Forelimb muscle (tissue), 1 donor: ENCODE measurements at regions not wholly inside any gene's neighbourhood (a gene's known extent, or its start where the extent isn't known, plus 50 kb on each side); places are given as distances from the start of the nearest gene placed in this dataset.
"Not testable (repeated sequence)": the region's sequence is repeated elsewhere in the genome, so short reads cannot be mapped to it uniquely, and the experiment has no call there.

Source experiments
- DNase-seq: peaks from one replicate; pipeline ENCODE4 v3.0.0-alpha.2; 2013; ENCODE audit warnings: low read depth

DNA sequence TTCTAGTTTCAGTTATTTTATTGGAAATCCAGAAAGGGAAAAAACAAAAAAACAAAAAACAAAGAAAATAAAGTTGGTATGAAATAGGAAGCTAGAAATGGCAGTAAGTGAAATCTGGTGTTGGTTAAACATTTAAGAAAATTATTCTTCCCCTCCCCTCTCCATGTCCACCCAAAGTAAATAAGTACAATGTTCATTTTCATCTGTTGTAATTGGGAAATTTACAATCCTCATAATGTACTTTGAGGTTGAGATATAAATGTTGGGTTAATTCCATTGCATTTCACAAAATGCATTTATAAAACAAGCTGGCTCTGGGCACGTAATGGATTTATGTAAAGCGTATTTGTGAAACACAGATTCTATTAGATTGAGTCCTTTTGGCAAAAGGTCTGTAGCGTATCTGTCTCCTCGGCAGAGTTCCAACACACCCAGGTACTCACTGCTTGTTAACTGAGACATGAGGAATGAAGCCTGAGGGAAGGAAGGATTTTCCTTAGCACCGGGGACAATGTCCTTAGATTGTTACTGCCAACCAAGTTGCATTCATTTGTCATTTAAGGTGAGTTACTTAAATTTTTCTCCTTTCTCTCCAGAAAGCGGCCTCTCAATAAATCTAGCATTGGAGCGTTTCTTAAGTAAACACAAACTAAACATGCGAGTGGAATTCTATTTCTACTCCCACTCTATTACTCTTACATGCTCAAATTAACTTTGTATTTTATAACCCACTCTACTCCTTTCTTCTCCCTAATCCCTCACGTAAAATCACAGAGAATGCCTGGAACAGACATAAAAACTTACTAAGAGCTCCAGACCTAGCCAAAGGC is 912.3 kb upstream of the WWC1 start:
- no peak for DNase-seq

DNA sequence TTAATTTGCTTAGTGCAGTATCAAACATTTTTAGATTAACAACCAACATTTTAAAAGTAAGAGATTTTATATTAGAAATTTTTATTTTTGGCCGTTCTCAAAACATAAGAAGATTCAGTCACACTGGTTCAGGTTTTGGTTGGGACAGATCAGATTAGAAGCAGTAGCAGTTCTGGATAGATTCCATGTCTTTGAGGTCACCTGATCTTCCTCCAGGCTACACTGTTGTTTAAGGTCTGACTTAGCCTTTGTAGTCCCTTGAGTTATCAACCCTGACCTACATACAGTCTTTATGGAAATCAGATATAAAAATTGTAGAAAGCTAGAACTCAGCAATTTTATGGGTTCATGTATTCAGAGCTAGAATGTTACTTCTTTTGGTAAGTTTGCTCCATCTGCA is 910.0 kb upstream of the WWC1 start:
- no peak for DNase-seq

DNA sequence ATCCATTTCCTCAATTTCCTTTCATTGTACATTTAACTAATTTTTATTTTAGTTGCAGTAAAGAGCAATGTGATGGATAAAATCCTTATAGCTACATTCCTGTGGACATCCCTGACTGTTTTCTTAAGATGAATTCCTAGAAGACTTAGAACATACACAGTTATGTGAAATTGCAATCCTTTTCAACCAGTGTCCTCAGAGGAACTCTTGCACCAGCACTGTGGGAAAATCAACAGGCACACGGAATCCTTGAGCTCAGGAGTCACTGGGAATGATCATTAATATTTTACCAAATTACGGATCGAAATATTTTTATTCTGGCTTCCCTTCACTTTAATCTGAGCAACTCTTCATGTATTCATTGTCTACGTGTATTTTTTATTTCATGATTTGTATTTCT is 901.9 kb upstream of the WWC1 start:
- DNase-seq = no peak

DNA sequence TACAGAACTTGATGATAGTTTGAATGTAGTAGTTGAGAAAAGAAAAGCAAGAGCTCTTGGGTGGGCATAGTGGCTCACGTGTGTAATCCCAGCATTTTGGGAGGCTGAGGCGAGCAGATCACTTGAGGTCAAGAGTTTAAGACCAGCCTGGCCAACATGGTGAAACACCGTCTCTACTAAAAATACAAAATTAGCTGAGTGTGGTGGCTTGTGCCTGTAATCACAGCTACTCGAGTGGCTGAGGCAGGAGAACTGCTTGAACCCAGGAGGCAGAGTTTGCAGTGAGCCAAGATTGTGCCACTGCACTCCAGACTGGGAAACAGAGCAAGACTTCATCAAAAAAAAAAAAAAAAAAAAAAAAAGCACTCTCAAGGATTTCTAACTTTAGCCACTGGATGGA is 900.2 kb upstream of the WWC1 start:
- DNase-seq = not testable (repeated sequence)

DNA sequence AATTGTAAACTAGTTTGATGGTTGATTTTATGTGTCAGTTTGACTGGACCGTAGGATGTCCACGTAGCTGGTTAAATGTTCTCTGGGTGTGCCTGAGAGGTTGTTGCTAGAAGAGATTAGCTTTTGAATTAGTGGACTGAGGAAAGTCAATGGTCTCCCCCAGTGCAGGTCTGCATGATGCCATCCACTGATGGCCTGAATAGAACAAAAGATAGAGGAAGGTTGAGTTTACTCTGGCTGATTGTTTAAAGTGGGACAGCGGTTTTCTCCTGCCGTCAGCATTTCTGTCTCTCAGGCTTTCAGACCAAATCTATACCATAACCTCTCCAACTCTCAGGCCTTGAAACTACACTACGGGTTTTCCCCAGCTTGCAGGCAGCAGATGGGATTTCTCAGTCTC is 899.2 kb upstream of the WWC1 start:
- DNase-seq = no peak

DNA sequence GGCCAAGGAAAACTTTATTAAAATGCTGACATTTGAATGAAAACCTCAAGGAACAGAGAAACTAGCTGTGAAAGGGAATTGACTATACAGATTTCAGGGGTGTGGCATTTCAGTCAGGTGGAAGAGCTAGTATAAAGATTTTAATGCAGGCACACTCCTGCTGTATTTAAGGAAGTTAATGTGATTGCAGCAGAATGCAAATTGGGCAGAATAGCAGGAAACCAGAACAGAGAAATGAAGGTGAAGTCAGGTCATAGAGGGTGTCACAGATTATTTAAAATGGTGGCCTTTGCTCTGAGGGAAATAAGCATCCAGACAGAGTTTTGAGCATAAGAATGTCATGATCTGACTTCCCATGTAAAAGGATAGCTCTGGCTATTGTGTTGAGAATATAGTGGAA is 898.1 kb upstream of the WWC1 start:
- no peak for DNase-seq

DNA sequence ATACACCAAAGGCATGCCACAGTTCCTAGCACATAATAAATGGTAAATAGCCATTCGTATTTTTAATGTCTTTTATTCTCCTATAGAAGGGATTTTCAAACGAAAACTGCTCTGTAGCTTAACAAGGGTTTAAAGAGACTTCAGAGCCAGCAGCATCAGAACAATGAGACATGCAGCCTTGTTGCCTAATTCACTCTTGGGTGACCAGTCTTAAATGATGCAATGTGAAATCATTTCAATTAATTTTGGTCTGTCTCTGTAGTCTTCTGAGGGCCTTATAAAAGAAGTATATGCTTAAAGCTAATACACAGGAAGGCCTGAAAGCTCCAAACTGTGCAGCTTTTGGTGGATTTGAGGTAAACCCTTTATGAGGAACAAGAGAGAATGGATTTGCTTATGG is 888.8 kb upstream of the WWC1 start:
- DNase-seq = no peak

DNA sequence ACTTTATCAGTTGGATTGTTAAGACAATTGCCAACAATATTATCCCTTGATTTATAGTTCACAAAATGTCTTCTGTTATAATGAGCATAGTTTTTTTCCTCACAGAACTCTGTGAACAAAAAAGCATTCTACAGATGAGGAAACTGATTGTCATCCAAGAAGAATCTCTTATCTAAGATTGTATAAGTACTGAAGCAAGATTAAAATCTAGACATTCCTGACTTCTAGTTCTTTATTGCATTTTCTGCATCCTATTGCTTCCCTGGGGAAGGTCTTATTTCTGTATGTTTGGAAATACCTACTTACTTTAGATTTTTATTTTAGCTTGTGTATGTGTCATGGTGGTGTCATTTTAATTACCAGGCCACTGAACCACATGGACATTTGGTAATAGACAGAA is 884.9 kb upstream of the WWC1 start:
- no peak for DNase-seq

DNA sequence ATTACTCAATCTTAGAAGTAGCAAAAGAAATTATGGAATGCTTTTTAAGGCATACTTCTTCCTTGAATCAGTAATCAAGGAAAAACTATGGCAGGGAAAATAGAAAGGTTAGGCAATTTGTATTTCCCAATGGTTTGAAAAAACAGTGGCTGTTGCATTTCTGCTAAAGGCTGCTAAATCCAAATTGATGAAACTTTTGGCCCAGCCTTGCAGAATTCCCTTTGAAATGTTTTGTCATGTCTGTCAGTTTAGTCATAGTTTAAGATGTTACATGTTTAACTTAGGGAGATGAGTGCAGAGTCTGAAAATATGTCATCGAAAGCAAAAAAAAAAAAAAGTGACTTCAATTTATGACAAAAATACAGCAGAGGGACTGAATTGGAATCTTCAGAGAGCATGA is 878.9 kb upstream of the WWC1 start:
- no peak for DNase-seq

DNA sequence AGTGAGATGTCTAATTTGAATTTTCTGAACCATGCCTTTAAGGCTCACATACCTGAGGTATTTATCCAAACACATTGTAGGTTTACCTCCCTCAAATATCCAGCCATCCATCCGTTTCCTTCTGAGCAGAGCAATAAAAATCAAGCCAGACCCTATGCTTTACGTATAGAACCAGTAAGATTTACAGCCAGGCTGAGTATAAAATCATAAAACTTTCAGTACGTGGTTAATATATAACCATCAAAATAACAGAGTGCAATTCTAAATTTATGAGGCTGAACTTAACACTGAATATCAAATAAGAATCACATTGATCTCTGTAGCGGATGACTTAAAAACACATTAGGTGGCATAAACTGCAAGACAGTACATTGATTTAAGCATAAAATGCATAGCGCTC is 877.9 kb upstream of the WWC1 start:
- DNase-seq = no peak

DNA sequence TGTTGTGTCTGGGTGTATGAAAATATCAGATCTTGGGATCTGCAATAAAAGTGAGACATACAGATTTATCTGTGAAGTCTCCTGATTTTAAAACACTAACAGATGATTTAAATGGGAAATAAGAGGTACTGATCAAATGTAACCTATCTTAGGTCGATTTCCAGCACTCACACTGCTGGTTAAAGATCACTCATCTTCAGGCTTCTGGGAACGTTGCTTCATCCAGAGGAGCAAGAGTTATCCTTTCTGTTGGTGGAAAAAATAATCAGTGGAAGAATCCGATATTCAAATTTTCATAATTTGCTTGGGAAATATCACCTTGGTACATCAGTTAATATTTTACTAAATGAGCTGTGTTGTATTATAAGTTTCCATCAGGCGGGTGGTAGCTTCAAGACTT is 876.8 kb upstream of the WWC1 start:
- DNase-seq = no peak

DNA sequence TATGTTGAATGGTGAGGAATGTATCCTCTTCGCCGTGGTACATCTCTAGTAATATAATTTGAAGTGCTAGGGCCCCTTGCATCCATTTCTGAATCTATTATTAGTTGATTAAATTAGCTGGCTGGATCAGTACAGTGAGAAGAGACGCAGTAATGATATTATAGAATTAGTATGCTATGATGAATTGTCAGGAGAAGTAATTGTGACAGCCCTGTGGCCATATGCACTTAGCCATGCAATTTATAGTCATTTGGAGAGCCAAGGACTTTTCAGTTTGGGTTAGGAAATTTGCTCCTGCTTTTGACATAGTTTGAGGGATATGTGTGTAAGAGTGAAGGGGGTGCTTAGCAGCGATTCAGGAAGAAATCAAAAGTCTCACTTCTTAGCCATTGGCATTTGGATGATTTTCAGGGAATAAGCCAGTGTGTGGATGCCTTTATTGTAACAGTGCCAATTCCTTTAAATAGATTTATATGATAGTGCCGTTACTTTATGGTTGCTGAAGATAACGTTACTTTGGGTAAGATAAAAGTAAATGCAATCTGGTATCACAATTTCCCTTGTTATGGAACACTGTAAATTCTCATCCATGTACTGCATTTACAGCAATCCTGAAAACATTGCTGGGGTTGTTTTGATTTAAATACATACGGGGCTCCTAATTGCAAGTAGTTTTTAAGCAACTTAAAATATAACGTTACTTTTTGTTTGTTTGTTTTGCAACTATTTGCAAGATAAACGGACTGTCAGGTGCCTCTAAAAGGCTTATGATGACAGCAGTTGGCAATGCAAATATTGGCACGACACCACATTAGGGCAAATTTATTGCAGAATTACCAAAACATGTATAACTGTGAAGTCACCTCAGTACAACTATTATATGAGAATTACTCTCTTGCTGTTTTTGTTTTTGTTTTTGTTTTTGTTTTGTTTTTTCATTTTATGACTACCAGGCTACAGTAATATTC is 875.4 kb upstream of the WWC1 start:
- DNase-seq = no peak

DNA sequence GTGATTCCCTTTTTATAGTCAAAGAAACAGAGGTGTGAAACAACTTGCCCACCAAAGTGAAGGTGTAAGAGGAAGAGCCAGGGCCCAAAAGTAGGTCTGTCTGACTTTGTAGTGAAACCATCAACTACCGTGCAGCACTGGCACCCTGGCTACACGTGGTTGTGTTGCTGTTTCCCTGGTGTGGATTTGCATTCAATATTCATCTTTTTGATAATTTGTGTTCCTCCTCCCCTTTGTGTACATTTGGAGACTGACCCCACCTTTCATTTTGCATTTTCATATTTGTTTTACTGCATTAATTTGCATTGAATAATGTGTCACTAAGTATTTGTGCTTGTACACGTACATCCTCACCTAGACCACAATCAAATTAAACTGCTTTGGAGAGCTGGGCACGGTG is 873.8 kb upstream of the WWC1 start:
- no peak for DNase-seq

DNA sequence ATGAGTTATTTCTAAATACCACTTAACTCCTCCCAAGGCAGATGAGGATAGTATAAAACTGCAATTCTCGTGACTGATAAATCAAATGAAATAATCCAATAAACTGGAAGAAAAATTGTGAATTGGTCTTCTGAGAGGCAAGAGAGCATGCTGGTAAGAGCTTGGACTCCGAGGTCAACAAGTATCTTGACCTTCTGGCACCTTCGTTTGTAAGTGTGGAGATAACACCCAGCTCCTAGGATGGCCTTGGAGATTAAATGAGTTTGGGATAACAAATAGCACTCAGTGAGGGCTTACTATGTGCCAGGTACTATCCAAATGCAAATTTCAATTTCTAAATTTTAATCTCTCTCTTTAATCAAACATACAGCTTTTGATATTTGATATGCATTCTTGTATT is 866.3 kb upstream of the WWC1 start:
- no peak for DNase-seq

DNA sequence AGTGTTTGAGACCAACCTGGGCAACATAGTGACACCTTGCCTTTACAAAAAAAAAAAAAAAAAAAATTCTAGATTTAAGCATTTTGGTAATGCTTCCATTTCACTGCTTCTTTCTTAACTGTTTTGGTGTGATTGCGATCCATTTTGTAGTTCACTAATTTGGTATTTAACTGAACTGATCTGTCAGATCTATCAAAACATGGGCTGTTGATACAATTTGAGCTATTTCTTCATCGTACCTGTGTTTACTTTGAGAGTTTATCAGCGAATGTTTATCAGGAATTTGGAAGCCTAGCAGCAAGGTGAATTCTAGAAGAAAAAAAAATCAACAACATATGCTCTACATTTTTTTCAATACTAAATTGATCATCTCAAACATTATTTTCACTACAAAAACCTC is 864.9 kb upstream of the WWC1 start:
- no peak for DNase-seq

DNA sequence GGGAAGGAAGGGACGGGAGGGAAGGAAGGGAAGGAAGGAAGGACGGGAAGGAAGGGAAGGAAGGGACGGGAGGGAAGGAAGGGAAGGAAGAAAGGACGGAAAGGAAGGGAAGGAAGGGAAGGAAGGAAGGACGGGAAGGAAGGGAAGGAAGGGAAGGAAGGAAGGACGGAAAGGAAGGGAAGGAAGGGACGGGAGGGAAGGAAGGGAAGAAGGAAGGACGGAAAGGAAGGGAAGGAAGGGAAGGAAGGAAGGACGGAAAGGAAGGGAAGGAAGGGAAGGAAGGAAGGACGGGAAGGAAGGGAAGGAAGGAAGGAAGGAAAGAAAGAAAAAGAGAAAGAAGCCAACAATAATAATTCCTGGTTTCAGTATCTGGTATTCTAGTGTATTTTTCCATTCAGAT is 863.8 kb upstream of the WWC1 start:
- not testable (repeated sequence) for DNase-seq

DNA sequence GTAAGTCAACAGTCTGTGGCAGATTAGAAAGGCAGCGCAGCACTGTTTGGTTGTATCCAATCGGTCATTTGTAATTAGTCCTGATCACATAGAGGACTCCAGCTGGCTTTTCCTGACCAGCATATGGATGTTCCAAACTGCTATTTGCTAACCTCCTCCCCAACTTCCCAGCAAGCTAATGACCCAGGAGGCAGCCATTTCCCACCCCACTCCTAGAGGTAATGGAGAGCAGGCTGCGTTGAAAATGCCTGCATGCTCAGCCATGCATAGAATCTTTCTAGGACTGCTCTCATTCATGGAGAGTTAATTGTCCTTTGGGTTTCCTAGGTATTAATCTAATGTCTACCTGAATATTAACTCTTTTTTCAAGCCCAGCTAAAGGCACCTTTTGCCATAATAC is 850.6 kb upstream of the WWC1 start:
- DNase-seq = no peak

DNA sequence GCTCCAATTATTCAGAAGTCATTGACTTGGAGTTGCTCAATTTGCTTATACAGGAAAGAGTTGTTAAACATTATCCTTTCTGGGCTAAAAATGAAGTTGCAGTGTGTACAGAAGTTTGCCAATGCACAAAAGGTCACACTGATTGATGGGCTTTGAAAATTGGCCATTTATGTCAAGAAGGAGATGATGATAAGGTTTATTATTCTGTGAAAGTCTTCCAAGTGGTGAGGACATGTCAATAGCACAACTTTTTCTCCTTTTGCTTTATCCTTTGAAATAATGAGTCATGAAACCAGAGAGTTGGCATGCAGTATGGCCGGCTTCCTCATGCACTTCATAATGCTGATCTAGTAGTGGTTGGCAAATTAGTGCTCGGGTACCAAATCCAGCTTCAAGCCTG is 848.5 kb upstream of the WWC1 start:
- DNase-seq = no peak

DNA sequence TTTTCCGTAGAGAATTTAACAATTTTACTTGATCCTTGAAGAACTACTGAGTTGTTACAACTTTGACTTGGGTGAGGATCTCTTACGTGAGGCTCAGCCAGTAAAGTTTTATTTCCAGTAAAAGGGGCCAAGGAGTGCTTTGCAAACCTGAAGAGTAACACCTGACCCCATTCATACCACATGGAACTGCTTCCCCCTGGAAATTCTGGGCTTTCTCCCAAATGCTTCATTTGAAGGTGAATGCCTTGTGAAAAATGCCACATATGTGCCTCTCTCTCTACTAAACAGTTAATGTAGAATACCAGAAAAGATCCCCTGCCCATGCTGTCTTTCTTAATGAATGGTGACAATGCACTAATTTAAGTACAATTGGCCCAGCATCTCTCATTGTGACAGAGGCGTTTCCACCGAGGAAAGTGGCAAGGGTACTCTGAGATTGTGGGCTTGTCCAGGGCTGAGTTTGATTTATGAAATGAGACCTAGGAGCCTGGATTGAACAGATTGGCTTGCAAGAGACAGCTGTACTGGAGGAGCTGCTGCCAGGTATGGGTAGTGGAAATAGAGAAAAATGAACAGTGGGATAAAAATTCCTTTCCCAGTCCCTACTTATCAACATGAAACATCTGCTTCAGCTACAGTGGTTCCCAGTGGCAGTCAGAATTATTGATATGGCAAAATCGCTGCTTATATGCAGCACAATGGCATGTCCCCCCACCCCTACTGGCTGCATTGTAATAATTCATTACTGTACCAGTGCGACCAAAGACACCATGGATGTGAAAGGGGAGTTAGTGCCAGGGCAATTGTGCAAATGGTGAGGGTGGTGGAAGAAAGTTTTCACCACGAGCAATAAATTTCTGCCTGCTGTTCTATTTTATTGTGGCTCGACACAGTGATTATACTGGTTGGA is 843.7 kb upstream of the WWC1 start:
- no peak for DNase-seq

DNA sequence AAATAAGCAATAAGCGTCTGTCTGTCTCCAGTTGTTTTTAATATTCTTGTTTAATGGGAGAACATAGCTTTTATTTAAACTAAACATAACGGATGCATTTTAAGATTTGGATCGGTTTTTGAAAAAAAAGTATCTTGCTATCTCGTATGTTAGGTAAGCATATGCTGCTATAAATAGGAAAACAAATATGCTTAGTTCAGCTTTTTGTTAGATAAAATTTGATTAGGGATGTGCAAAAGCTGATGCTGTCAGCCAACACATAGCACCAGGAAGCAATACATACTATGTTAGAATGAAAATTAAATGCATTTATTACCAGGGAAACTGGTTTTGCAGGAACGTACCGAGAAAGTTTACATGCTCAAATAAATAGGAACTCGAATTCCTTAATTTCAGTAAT is 843.1 kb upstream of the WWC1 start:
- DNase-seq = no peak

DNA sequence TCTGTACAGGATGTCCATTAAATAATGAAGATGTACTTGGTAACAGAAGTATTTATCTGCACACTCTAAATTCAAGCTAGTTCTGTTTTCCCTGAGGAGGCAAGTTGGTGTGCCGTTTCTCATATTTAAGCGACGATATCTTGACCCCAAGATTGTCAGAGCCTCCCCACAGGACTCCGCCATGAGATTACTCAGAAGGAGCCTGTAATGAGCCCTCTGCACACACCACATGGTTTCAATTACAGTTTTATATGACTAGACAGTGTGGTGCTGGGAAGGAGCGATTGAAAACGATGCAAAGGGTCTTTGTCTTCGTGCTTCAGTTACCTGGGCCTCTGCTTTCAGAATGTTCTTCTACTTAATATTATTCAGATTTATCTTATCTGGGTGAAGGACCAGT is 840.4 kb upstream of the WWC1 start:
- DNase-seq = no peak

DNA sequence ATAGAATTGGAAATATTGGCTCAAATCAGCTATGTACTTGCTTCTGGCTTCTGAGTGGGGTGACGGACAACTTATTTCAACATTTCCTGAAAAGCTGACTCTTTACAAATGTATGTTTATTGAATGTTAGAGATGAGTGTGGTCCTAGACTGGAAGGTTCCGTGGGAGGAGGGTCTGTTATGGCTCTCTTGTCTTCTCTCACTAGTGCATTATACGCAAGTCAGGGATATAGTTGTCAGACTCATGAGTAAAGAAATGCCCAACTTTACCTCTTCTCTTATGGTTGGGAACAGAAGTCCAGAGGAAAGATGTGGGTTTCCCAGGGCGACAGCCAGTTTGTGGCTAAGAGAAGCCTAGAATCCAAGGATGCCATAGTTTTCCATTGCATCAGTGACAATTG is 839.3 kb upstream of the WWC1 start:
- no peak for DNase-seq
